ENCODE measurements at regions not wholly inside any gene's neighbourhood (a gene's known extent, or its start where the extent isn't known, plus 50 kb on each side); places are given as distances from the start of the nearest gene placed in this dataset.

- TF ChIP-seq, protein P1, sequence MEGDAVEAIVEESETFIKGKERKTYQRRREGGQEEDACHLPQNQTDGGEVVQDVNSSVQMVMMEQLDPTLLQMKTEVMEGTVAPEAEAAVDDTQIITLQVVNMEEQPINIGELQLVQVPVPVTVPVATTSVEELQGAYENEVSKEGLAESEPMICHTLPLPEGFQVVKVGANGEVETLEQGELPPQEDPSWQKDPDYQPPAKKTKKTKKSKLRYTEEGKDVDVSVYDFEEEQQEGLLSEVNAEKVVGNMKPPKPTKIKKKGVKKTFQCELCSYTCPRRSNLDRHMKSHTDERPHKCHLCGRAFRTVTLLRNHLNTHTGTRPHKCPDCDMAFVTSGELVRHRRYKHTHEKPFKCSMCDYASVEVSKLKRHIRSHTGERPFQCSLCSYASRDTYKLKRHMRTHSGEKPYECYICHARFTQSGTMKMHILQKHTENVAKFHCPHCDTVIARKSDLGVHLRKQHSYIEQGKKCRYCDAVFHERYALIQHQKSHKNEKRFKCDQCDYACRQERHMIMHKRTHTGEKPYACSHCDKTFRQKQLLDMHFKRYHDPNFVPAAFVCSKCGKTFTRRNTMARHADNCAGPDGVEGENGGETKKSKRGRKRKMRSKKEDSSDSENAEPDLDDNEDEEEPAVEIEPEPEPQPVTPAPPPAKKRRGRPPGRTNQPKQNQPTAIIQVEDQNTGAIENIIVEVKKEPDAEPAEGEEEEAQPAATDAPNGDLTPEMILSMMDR (conservative IDR thresholded peaks at IDR 0.05; ENCODE audit: low read depth, low read length), result no peak
- no peak for TF ChIP-seq EZH2phosphoT487 (IDR thresholded peaks at IDR 0.05; ENCODE audit: borderline replicate concordance, low read length)
These were observed 324.1 kb downstream of the AGTPBP1 start for GRCh38 chr9:85417674-85418073.

All from PC-3 (cell line).